ENCODE measurements at regions not wholly inside any gene's neighbourhood (a gene's known extent, or its start where the extent isn't known, plus 50 kb on each side); places are given as distances from the start of the nearest gene placed in this dataset.

GRCh38 chr1:195336812-195337211, 1271.4 kb downstream of the KCNT2 start:
- no peaks in the 10 kb centered on the region for H3K4me1 ChIP-seq (ENCODE audit: insufficient read depth, low read length, poor library complexity, severe bottlenecking)
- TF ChIP-seq, protein P1, sequence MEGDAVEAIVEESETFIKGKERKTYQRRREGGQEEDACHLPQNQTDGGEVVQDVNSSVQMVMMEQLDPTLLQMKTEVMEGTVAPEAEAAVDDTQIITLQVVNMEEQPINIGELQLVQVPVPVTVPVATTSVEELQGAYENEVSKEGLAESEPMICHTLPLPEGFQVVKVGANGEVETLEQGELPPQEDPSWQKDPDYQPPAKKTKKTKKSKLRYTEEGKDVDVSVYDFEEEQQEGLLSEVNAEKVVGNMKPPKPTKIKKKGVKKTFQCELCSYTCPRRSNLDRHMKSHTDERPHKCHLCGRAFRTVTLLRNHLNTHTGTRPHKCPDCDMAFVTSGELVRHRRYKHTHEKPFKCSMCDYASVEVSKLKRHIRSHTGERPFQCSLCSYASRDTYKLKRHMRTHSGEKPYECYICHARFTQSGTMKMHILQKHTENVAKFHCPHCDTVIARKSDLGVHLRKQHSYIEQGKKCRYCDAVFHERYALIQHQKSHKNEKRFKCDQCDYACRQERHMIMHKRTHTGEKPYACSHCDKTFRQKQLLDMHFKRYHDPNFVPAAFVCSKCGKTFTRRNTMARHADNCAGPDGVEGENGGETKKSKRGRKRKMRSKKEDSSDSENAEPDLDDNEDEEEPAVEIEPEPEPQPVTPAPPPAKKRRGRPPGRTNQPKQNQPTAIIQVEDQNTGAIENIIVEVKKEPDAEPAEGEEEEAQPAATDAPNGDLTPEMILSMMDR (conservative IDR thresholded peaks at IDR 0.05; ENCODE audit: low read length): no peak
- no peak for TF ChIP-seq EZH2phosphoT487 (IDR thresholded peaks at IDR 0.05; ENCODE audit: borderline replicate concordance)
- H3K4me3 ChIP-seq (ENCODE audit: low read length, poor library complexity, severe bottlenecking): no peak overlapping the region
- H3K79me2 ChIP-seq (ENCODE audit: insufficient read depth, low read length): no peaks in the 10 kb centered on the region
- H2AFZ ChIP-seq (ENCODE audit: low read length): no peak overlapping the region
- no peaks in the 10 kb centered on the region for H3K9me3 ChIP-seq (ENCODE audit: insufficient read depth, low read depth, low read length)
- no peaks in the 10 kb centered on the region for H3K9me2 ChIP-seq (replicated peaks; ENCODE audit: low read depth, low read length)
- no peaks in the 10 kb centered on the region for H3F3A ChIP-seq (ENCODE audit: low read depth)
- no peaks in the 10 kb centered on the region for H3K27me3 ChIP-seq (ENCODE audit: insufficient read depth, low read length, poor library complexity, severe bottlenecking)
- no peak overlapping the region for H3K4me2 ChIP-seq (ENCODE audit: low read depth, low read length, poor library complexity, severe bottlenecking)
- no peaks in the 10 kb centered on the region for H3K36me3 ChIP-seq (ENCODE audit: insufficient read depth, low read length)
- H3K9ac ChIP-seq (ENCODE audit: low read depth, low read length, poor library complexity, severe bottlenecking): no peak overlapping the region
- H4K20me1 ChIP-seq (ENCODE audit: insufficient read depth, low read length, poor library complexity, severe bottlenecking): no peaks in the 10 kb centered on the region

GRCh38 chr1:195335541-195335940, 1272.7 kb downstream of the KCNT2 start:
- H3K4me3 ChIP-seq (ENCODE audit: low read length, poor library complexity, severe bottlenecking): no peak overlapping the region
- H3K9me3 ChIP-seq (ENCODE audit: insufficient read depth, low read depth, low read length): no peaks in the 10 kb centered on the region
- no peak for TF ChIP-seq EZH2phosphoT487 (IDR thresholded peaks at IDR 0.05; ENCODE audit: borderline replicate concordance)
- TF ChIP-seq, protein P1 (conservative IDR thresholded peaks at IDR 0.05; ENCODE audit: low read length): no peak
- H3K79me2 ChIP-seq (ENCODE audit: insufficient read depth, low read length): no peaks in the 10 kb centered on the region
- no peaks in the 10 kb centered on the region for H3K27me3 ChIP-seq (ENCODE audit: insufficient read depth, low read length, poor library complexity, severe bottlenecking)
- no peak overlapping the region for H3K9ac ChIP-seq (ENCODE audit: low read depth, low read length, poor library complexity, severe bottlenecking)
- H3F3A ChIP-seq (ENCODE audit: low read depth): no peaks in the 10 kb centered on the region
- H3K4me1 ChIP-seq (ENCODE audit: insufficient read depth, low read length, poor library complexity, severe bottlenecking): no peaks in the 10 kb centered on the region
- H2AFZ ChIP-seq (ENCODE audit: low read length): no peak overlapping the region
- no peak overlapping the region for H3K4me2 ChIP-seq (ENCODE audit: low read depth, low read length, poor library complexity, severe bottlenecking)
- no peaks in the 10 kb centered on the region for H4K20me1 ChIP-seq (ENCODE audit: insufficient read depth, low read length, poor library complexity, severe bottlenecking)
- H3K36me3 ChIP-seq (ENCODE audit: insufficient read depth, low read length): no peaks in the 10 kb centered on the region
- no peaks in the 10 kb centered on the region for H3K9me2 ChIP-seq (replicated peaks; ENCODE audit: low read depth, low read length)

DNA sequence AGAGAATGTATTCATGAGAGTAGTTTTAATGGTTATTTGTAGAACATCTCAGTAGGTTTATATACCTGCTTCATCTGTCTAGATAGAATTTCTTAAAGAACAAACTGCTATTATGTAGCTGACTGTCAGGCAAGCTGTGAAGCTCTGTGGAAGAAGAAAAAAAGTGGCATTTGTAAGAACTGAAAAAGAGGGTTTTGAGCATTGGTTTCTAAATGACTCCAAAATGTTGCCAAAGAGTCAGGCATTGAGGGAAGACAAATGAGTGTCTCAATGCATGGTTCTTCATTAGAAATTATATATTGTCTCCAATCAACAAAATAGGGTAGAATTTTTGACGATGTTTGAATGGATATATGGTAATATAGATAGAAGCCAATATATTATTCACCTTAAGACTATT, 1276.1 kb downstream of the KCNT2 start:
- H3K4me1 ChIP-seq (ENCODE audit: insufficient read depth, low read length, poor library complexity, severe bottlenecking): no peaks in the 10 kb centered on the region
- no peaks in the 10 kb centered on the region for H3K79me2 ChIP-seq (ENCODE audit: insufficient read depth, low read length)
- no peak overlapping the region for H3K4me2 ChIP-seq (ENCODE audit: low read depth, low read length, poor library complexity, severe bottlenecking)
- H3K9ac ChIP-seq (ENCODE audit: low read depth, low read length, poor library complexity, severe bottlenecking): no peak overlapping the region
- H3K9me2 ChIP-seq (replicated peaks; ENCODE audit: low read depth, low read length): no peaks in the 10 kb centered on the region
- H4K20me1 ChIP-seq (ENCODE audit: insufficient read depth, low read length, poor library complexity, severe bottlenecking): no peaks in the 10 kb centered on the region
- H3K9me3 ChIP-seq (ENCODE audit: insufficient read depth, low read depth, low read length): no peaks in the 10 kb centered on the region
- H3K36me3 ChIP-seq (ENCODE audit: insufficient read depth, low read length): no peaks in the 10 kb centered on the region
- H3F3A ChIP-seq (ENCODE audit: low read depth): no peaks in the 10 kb centered on the region
- no peak overlapping the region for H2AFZ ChIP-seq (ENCODE audit: low read length)
- H3K4me3 ChIP-seq (ENCODE audit: low read length, poor library complexity, severe bottlenecking): no peak overlapping the region
- TF ChIP-seq, protein P1 (conservative IDR thresholded peaks at IDR 0.05; ENCODE audit: low read length): no peak
- no peak for TF ChIP-seq EZH2phosphoT487 (IDR thresholded peaks at IDR 0.05; ENCODE audit: borderline replicate concordance)
- no peaks in the 10 kb centered on the region for H3K27me3 ChIP-seq (ENCODE audit: insufficient read depth, low read length, poor library complexity, severe bottlenecking)

All from Loucy (cell line).